Fibroblast of skin of back (primary cell): ENCODE measurements at regions not wholly inside any gene's neighbourhood (a gene's known extent, or its start where the extent isn't known, plus 50 kb on each side); places are given as distances from the start of the nearest gene placed in this dataset.

Experiments
- DNase-seq: peaks from one replicate; pipeline ENCODE4 v3.0.0-alpha.2; 2013

DNA sequence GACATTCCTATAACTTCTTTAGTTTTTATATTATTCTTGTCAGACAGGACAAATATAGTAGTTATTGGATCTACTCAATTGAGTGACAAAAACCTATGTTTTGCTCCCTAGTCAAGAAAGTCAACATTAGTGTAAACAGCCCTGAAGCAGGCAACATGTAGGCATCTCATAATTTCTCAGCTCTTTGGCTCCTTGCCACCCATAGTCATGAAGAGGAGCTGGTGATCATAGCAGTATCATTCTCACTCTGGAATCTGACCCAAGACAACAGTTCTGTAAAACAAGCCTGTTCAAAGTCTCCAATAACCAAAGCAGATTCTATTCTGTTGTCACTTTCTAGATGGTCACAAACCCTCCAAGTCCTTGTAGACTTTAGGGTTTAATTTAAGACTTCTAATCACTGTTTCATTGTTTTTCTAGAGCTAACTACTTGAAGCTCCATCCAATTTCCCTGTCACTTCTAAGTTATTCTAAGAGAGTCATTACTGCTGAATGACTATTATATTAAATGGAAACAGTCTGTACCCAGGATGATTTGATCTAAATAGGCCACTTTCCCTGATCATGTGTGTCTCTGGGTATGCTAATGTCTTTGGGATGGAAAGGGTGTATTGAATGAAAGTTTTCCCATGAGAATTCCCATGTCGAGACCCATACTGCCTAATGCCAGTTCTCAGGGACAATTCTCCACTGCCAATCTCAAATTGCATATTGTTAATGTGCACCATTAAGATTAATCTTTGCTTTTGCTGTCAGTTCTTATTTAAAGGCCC, 533.3 kb downstream of the ACTL7B start:
- no peak for DNase-seq

DNA sequence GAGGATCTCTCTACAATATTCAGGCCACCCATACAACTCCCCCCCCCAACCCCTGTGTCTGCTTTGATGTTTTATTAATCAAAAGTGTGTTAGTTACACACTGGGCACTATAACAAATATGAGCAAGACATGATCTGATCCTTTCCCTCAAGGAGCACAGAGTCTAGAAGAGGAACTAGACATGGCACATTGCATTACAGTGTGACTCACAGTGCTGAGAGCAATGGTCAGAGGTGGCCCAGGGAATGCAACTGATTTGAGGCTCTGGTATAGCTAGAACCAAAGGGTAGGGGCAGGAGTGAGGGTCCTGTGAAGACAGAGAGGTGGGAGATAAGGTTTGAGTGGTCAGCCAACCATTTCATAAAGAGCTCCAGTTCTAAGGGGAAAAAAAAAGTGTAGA, 539.2 kb downstream of the ACTL7B start:
- DNase-seq = peak; percentile 9

GRCh38 chr9:108316066-108316465, 539.7 kb downstream of the ACTL7B start:
- no peak for DNase-seq

GRCh38 chr9:108311745-108312144, 544.0 kb downstream of the ACTL7B start:
- no peak for DNase-seq

DNA sequence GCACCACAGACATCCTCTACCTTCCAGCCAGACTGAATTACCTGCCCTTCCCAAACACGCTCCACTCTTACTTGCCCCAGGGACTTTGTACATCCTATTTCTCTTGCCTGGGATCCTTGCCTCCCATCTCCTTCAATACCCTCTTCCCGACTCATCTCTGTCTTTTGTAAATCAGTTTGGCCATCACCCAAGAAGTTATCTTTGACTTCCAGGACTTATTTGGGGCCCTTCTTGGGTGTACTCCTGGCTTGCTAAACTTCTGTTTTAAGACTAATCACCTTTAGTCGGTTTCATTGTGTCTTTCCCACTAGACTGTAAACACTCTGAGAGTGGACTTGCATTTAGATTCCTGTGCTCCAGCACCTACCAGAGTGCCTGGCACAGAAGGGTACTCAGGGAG, 545.6 kb downstream of the ACTL7B start:
- no peak for DNase-seq

GRCh38 chr9:108300306-108301287, 555.2 kb downstream of the ACTL7B start:
- DNase-seq = no peak

DNA sequence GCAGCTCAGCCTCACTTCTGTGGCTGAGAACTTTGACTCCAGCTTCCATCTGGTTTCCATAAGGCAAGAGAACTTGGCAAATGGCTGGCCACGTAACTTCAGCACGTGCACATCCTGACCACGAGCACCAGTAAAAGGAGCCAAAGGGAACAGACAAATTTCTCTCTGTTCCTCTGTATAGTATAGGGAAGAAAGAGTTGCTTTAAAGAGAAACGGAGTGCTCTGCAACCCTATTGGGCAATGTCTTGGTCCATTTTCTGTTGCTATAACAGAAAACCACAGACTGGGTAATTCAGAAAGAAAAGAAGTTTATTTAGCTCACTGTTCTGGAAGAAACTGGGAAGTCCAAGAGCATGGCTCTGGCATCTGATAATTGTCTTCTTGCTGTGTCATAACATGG, 558.7 kb downstream of the ACTL7B start:
- peak; percentile 24 for DNase-seq

GRCh38 chr9:108296056-108296455, 559.7 kb downstream of the ACTL7B start:
- peak; percentile 76 for DNase-seq

DNA sequence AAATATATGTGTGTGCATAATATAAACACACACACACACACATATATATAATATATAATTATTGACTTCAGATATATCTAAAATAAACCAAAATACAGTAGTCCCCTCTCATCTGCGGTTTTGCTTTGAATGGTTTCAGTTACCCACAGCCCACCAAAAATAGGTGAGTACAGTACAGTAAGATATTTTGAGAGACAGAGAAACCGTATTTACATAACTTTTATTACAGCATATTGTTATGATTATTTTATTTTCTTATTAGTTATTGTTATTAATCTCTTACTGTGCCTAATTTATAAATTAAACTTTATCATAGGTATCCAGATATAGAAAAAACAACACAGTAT, 564.2 kb downstream of the ACTL7B start:
- DNase-seq = no peak

GRCh38 chr9:108290839-108291585, 564.8 kb downstream of the ACTL7B start:
- DNase-seq = peak; percentile 52

GRCh38 chr9:108286638-108287206, 569.1 kb downstream of the ACTL7B start:
- DNase-seq = no peak

- no peak for DNase-seq
Observed at GRCh38 chr9:108283696-108284095, 572.1 kb downstream of the ACTL7B start.

- DNase-seq = no peak
Observed at GRCh38 chr9:108282872-108283271, 572.9 kb downstream of the ACTL7B start.

DNA sequence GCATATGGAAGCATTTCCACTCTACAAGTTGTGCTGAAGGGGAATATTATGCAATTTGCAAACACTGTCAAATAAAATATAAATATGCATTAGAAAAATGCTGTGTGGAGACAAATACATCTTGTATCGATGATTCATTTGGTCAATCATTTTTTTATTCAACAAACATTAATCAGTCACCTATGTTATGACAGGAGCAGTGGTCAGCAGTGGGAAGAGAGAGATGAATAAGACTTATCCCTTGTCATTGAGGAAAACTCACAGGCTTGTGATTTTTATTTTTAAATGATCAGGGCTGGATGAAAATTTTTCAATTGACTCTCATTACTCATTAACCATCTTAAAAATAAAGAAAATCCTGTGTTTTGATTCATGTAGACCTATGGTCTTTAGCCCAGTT, 574.1 kb downstream of the ACTL7B start:
- DNase-seq = no peak

GRCh38 chr9:108278341-108278740, 577.4 kb downstream of the ACTL7B start:
- DNase-seq = no peak

GRCh38 chr9:108277216-108277615, 578.6 kb downstream of the ACTL7B start:
- no peak for DNase-seq

- DNase-seq = peak; percentile 24
Observed at GRCh38 chr9:108275906-108276305, 579.9 kb downstream of the ACTL7B start.

GRCh38 chr9:108274971-108275370, 580.8 kb downstream of the ACTL7B start:
- DNase-seq = no peak

- DNase-seq = peak; percentile 21
Observed at GRCh38 chr9:108273988-108274387, 581.8 kb downstream of the ACTL7B start.

- DNase-seq = peak; percentile 56
Observed at GRCh38 chr9:108272349-108272899, 583.4 kb downstream of the ACTL7B start.

- DNase-seq = peak; percentile 64
Observed at GRCh38 chr9:108271646-108272348, 584.0 kb downstream of the ACTL7B start.

GRCh38 chr9:108271236-108271635, 584.5 kb downstream of the ACTL7B start:
- no peak for DNase-seq
